NCI-H1436 (cell line): ENCODE measurements at regions not wholly inside any gene's neighbourhood (a gene's known extent, or its start where the extent isn't known, plus 50 kb on each side); places are given as distances from the start of the nearest gene placed in this dataset.
A peak's percentile ranks its signal among the peaks of the same experiment; 100 is the strongest.
"Not testable (repeated sequence)": the region's sequence is repeated elsewhere in the genome, so short reads cannot be mapped to it uniquely, and the experiment has no call there.

Experiments used
- DNase-seq: peaks from one replicate; lab custom pipeline; 2025; lab: John Stamatoyannopoulos, UW

- DNase-seq: peak; percentile 31
Measured at GRCh38 chr3:188000361-188000861, 153.5 kb upstream of the LPP start.

- no peak for DNase-seq
Measured at GRCh38 chr3:188001093-188001492, 152.9 kb upstream of the LPP start.

GRCh38 chr3:188001926-188002325 lies 152.0 kb upstream of the LPP start:
- DNase-seq: no peak

GRCh38 chr3:188002626-188003138 lies 151.3 kb upstream of the LPP start:
- DNase-seq: no peak

GRCh38 chr3:188003188-188004171 lies 150.5 kb upstream of the LPP start:
- peak; percentile 45 for DNase-seq

- DNase-seq: no peak
Measured at GRCh38 chr3:188006726-188007393, 147.1 kb upstream of the LPP start.

- DNase-seq: no peak
Measured at GRCh38 chr3:188007897-188008296, 146.1 kb upstream of the LPP start.

- DNase-seq: no peak
Measured at GRCh38 chr3:188008582-188009213, 145.3 kb upstream of the LPP start.

GRCh38 chr3:188010478-188010877 lies 143.5 kb upstream of the LPP start:
- no peak for DNase-seq

GRCh38 chr3:188019727-188020126 lies 134.2 kb upstream of the LPP start:
- no peak for DNase-seq

GRCh38 chr3:188021041-188021440 lies 132.9 kb upstream of the LPP start:
- no peak for DNase-seq

GRCh38 chr3:188021502-188022040 lies 132.4 kb upstream of the LPP start:
- DNase-seq: no peak

- DNase-seq: not testable (repeated sequence)
Measured at GRCh38 chr3:188022902-188023301, 131.1 kb upstream of the LPP start.

- DNase-seq: no peak
Measured at GRCh38 chr3:188025555-188025954, 128.4 kb upstream of the LPP start.

GRCh38 chr3:188026191-188026968 lies 127.6 kb upstream of the LPP start:
- no peak for DNase-seq

- no peak for DNase-seq
Measured at GRCh38 chr3:188031121-188031520, 122.8 kb upstream of the LPP start.

GRCh38 chr3:188034989-188035388 lies 119.0 kb upstream of the LPP start:
- DNase-seq: no peak

GRCh38 chr3:188036375-188037194 lies 117.4 kb upstream of the LPP start:
- DNase-seq: no peak

- DNase-seq: no peak
Measured at GRCh38 chr3:188037195-188037718, 116.7 kb upstream of the LPP start.

GRCh38 chr3:188037965-188038581 lies 115.9 kb upstream of the LPP start:
- DNase-seq: no peak
